Vagina (tissue), 2 donors: ENCODE measurements at regions not wholly inside any gene's neighbourhood (a gene's known extent, or its start where the extent isn't known, plus 50 kb on each side); places are given as distances from the start of the nearest gene placed in this dataset.

ENCODE experiments used
- CTCF ChIP-seq, 3 experiments: fragments of 450-650 bp in 2 of 3; fragments of 200-600 bp in 1 of 3; sonication (generic) in 1 of 3; IDR thresholded peaks; one replicate each; pipeline ENCODE4 v1.5.1; 2017 to 2019; ENCODE audit warnings: antibody characterized with exemption in 3 of 3, mild to moderate bottlenecking in 2 of 3, moderate library complexity in 2 of 3
- POLR2A ChIP-seq, 2 donors: fragments of 450-650 bp; IDR thresholded peaks; one replicate each; pipeline ENCODE4 v1.6.1; 2017; ENCODE audit warnings: antibody characterized with exemption in 2 of 2, mild to moderate bottlenecking in 2 of 2, moderate library complexity in 2 of 2

- TF ChIP-seq CTCF (IDR thresholded peaks at IDR 0.05) (no peak), POLR2A (IDR thresholded peaks at IDR 0.05) (no peak)
Measured at GRCh38 chr20:23146857-23147637, 60.9 kb upstream of the CD93 start.
